Calu3 (cell line): ENCODE measurements at regions not wholly inside any gene's neighbourhood (a gene's known extent, or its start where the extent isn't known, plus 50 kb on each side); places are given as distances from the start of the nearest gene placed in this dataset.

Experiments
- BruUV-seq: library from RNA; stranded (reverse); fragments of 400-500 nt; replicated peaks from 2 replicates; lab custom pipeline; 2021; lab: Mats Ljungman, UMichigan
- CTCF ChIA-PET: fragments of 300-600 bp; sonication (Branson Sonifier 250); formaldehyde crosslinking; loops from one replicate; lab custom pipeline; 2022; ENCODE audit warnings: antibody characterized with exemption; lab: Charles Lee
- DNase-seq: peaks from one replicate; pipeline ENCODE4 v3.0.0; 2022
- H3K27ac Mint-ChIP-seq: one replicate; pipeline ENCODE4 v1.8.0; 2022; ENCODE audit warnings: mixed read lengths; ENCODE audit not compliant: unreplicated experiment
- H3K27me3 Mint-ChIP-seq: one replicate; pipeline ENCODE4 v1.8.0; 2022; ENCODE audit warnings: mixed read lengths; ENCODE audit not compliant: unreplicated experiment
- H3K36me3 Mint-ChIP-seq: one replicate; pipeline ENCODE4 v1.8.0; 2022; ENCODE audit warnings: mild to moderate bottlenecking, moderate library complexity, mixed read lengths; ENCODE audit not compliant: insufficient read depth, unreplicated experiment
- H3K4me1 Mint-ChIP-seq: one replicate; pipeline ENCODE4 v1.8.0; 2022; ENCODE audit warnings: mild to moderate bottlenecking, low read depth, mixed read lengths; ENCODE audit not compliant: unreplicated experiment
- H3K4me3 Mint-ChIP-seq: one replicate; pipeline ENCODE4 v1.8.0; 2022; ENCODE audit warnings: mild to moderate bottlenecking, low read depth, moderate library complexity, mixed read lengths; ENCODE audit not compliant: unreplicated experiment
- H3K9me3 Mint-ChIP-seq: one replicate; pipeline ENCODE4 v1.8.0; 2022; ENCODE audit warnings: low read depth, mixed read lengths; ENCODE audit not compliant: unreplicated experiment
- intact Hi-C: fragments of 100-400 bp; cut with micrococcal nuclease; formaldehyde crosslinking; loops from one replicate; pipeline ENCODE4 v1.10.0; 2022; ENCODE audit not compliant: unreplicated experiment
- TF ChIP-seq, protein P1 (sequence below): fragments of 200-600 bp; IDR thresholded peaks from one replicate; pipeline ENCODE4 v1.8.0; 2022; ENCODE audit warnings: antibody characterized with exemption; ENCODE audit not compliant: unreplicated experiment

DNA sequence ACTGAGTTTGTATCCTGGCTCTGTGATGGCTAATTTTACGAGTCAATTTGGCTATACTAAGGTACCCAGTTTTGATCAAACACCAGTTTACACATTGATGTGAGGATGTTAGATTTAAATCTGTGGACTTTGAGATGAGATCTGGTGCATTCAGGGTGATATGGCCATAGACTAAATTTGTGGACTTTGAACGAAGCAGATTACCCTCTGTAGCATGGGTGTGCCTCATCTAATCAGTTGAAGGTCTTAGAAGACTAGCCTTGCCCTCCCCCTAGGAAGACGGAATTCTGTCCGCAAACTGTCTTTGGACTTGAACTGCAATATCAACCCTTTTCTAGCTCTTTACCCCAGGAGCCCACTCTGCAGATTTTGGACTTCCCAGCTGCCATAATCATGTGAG is 547.8 kb upstream of the CITED2 start:
- Mint-ChIP-seq H3K27ac (no peak overlapping the region), H3K4me3 (no peak overlapping the region), H3K27me3 (no peaks in the 10 kb centered on the region), H3K4me1 (no peaks in the 10 kb centered on the region), H3K36me3 (no peaks in the 10 kb centered on the region), H3K9me3 (no peaks in the 10 kb centered on the region)
- CTCF ChIA-PET, result no interaction called here
- intact Hi-C loops, result no loop called here
- no TSS peak for BruUV-seq
- TF ChIP-seq, protein P1, sequence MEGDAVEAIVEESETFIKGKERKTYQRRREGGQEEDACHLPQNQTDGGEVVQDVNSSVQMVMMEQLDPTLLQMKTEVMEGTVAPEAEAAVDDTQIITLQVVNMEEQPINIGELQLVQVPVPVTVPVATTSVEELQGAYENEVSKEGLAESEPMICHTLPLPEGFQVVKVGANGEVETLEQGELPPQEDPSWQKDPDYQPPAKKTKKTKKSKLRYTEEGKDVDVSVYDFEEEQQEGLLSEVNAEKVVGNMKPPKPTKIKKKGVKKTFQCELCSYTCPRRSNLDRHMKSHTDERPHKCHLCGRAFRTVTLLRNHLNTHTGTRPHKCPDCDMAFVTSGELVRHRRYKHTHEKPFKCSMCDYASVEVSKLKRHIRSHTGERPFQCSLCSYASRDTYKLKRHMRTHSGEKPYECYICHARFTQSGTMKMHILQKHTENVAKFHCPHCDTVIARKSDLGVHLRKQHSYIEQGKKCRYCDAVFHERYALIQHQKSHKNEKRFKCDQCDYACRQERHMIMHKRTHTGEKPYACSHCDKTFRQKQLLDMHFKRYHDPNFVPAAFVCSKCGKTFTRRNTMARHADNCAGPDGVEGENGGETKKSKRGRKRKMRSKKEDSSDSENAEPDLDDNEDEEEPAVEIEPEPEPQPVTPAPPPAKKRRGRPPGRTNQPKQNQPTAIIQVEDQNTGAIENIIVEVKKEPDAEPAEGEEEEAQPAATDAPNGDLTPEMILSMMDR, result no peak
- no peak for DNase-seq

DNA sequence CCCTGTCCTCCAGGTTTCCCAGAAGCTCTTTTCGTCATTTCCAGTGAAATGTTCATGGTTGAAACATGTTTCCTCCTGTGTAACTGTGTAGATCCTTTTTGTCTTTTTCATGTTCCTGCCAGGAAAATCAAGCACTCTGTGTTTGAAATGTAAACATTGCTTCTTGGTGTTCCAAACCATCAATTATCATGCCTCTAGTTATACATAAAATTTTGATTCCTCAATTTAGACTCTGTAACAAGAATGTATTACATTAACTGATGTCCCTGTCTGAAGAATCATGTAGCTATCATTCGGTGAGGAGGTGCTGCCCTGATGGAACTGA is 546.3 kb upstream of the CITED2 start:
- intact Hi-C loops, result no loop called here
- Mint-ChIP-seq H3K9me3 (no peaks in the 10 kb centered on the region), H3K27ac (no peak overlapping the region), H3K27me3 (no peaks in the 10 kb centered on the region), H3K4me3 (no peak overlapping the region), H3K4me1 (no peaks in the 10 kb centered on the region), H3K36me3 (no peaks in the 10 kb centered on the region)
- TF ChIP-seq, protein P1, result no peak
- DNase-seq, result no peak
- CTCF ChIA-PET, result no interaction called here
- BruUV-seq, result no TSS peak

DNA sequence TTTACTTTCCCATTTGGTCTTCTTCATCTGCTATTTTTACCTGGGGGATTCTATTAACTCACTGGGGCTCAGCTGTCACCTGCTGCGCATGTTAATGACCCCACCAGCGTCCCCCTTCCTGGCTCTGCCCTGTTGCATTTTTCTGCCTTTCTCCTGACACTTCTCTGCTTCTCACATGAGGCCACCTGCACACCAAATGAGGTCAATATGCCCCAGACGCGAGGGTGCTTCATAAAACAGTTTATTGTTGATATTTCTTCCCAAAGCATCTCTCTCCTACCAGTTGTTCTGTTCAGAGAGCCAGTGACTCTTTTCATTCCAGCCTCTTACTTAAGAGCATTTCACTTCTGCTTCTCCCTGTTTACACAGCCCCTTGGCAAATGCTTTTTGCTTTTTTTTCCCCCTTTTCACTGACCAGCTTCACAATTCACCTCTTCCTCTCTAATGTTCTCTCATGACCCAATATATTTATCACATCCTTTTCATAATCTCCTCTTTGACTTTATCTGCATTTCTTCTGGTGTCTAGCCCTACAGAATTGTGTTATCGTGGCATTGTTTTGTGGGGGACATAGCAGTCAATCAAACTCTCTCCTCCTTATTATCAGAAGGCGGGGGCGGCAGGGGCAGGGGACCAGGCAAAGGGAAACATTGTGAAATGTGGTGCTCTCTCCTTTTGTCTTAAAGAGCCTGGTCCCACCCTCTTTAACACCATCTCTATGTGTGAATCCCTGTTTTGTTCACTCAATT is 545.8 kb upstream of the CITED2 start:
- H3K36me3 Mint-ChIP-seq, result no peaks in the 10 kb centered on the region
- no TSS peak for BruUV-seq
- no peaks in the 10 kb centered on the region for H3K27me3 Mint-ChIP-seq
- DNase-seq, result no peak
- H3K9me3 Mint-ChIP-seq, result no peaks in the 10 kb centered on the region
- CTCF ChIA-PET, result no interaction called here
- no peak overlapping the region for H3K4me3 Mint-ChIP-seq
- no peak overlapping the region for H3K27ac Mint-ChIP-seq
- intact Hi-C loops, result no loop called here
- TF ChIP-seq, protein P1, result no peak
- H3K4me1 Mint-ChIP-seq, result no peaks in the 10 kb centered on the region

DNA sequence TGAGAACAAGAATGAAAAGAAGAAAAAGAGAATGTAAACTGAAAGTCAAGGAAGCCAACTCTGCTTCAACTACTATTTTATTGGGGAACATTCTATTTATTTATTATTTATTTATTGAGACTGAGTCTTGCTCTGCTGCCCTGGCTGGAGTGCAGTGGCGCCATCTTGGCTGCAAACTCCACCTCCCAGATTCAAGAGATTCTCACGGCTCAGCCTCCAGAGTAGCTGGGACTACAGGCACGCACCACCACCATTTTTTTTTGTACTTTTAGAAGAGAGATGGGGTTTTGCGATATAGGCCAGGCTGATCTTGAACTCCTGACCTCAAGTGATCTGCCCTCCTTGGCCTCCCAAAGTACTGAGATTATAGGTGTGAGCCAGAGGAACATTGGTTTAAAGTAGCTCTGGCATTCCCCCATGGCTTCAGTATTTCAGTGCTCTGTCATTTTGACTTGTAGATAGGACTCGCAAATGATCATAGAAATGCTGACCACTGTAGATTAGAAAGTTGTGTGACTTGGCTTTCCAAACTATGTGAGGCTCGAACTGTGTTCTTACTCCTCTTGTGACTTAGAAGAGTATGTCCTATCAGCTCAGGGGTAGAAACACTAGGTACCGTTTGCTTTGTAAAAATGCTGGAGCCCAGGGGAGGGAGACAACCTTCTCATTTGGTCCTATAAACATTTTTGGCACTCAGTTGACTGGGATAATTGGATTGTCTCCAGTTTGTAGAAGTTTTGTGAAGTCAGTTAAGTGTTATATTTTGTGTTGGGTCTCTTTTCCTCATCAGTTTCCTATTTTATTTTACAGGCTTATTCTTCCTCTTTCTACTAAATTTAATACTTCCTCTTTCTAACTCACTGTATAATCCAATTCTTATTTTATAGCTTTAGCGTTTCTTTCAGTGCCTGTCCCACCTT is 544.9 kb upstream of the CITED2 start:
- Mint-ChIP-seq H3K27me3 (no peaks in the 10 kb centered on the region), H3K27ac (no peak overlapping the region), H3K9me3 (no peaks in the 10 kb centered on the region), H3K36me3 (no peaks in the 10 kb centered on the region), H3K4me3 (no peak overlapping the region), H3K4me1 (no peaks in the 10 kb centered on the region)
- TF ChIP-seq, protein P1, result no peak
- CTCF ChIA-PET, result no interaction called here
- BruUV-seq, result no TSS peak
- intact Hi-C loops, result no loop called here
- no peak for DNase-seq
